ENCODE measurements at regions not wholly inside any gene's neighbourhood (a gene's known extent, or its start where the extent isn't known, plus 50 kb on each side); places are given as distances from the start of the nearest gene placed in this dataset.

- Mint-ChIP-seq H3K27me3 (ENCODE audit: low read depth) (peaks cover 4% of the 10 kb centered on the region), H3K36me3 (ENCODE audit: low read depth) (no peaks in the 10 kb centered on the region), H3K4me3 (no peak overlapping the region), H3K27ac (no peak overlapping the region), H3K9me3 (no peaks in the 10 kb centered on the region), H3K4me1 (ENCODE audit: low read depth) (no peaks in the 10 kb centered on the region)
- CTCF ChIA-PET = interaction anchor here (0.6 kb wide), 1 partner anchor 53 kb away, joined by 3 read pairs; no protein-coding TSS in a partner anchor
- intact Hi-C loops (cut with micrococcal nuclease) = no loop called here
- DNase-seq = no peak
These were observed 105.9 kb downstream of the ANKRD7 start for GRCh38 chr7:118330388-118330787.

DNA sequence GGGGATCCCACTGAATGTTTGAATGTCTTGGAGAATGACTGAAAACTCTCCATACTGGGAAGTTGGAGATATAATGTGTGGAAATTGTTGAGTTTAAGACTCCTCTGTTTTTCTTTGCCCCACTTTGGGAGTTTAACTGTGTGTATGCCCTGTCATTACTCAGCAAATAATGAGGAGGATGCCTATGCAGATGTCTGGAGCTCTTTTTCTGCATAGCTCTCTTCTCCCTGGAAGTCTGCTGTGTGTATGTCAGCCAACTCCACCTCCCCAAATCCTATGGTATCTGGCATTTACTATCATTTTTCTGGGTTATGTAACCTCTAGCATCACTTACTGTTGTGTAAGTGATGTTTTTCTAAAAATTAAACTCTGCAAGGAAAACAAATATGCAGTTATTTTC, 122.2 kb downstream of the ANKRD7 start:
- Mint-ChIP-seq H3K9me3 (peaks cover 6% of the 10 kb centered on the region), H3K4me1 (ENCODE audit: low read depth) (no peaks in the 10 kb centered on the region), H3K27ac (no peak overlapping the region), H3K27me3 (ENCODE audit: low read depth) (peaks cover 7% of the 10 kb centered on the region), H3K36me3 (ENCODE audit: low read depth) (no peaks in the 10 kb centered on the region), H3K4me3 (no peak overlapping the region)
- intact Hi-C loops (cut with micrococcal nuclease) = no loop called here
- no peak for DNase-seq
- CTCF ChIA-PET = no interaction called here

- Mint-ChIP-seq H3K4me1 (ENCODE audit: low read depth) (no peaks in the 10 kb centered on the region), H3K4me3 (no peak overlapping the region), H3K36me3 (ENCODE audit: low read depth) (no peaks in the 10 kb centered on the region), H3K9me3 (peaks cover 6% of the 10 kb centered on the region), H3K27ac (no peak overlapping the region), H3K27me3 (ENCODE audit: low read depth) (peaks cover 7% of the 10 kb centered on the region)
- intact Hi-C loops (cut with micrococcal nuclease) = loop anchor here (10.0 kb wide), 1 partner anchor 825 kb away; no protein-coding TSS in a partner anchor
- CTCF ChIA-PET = no interaction called here
- DNase-seq = no peak
These were observed 125.1 kb downstream of the ANKRD7 start for GRCh38 chr7:118349604-118350003.

- CTCF ChIA-PET = no interaction called here
- intact Hi-C loops (cut with micrococcal nuclease) = loop anchor here (10.0 kb wide), 1 partner anchor 825 kb away; no protein-coding TSS in a partner anchor
- no peak for DNase-seq
- Mint-ChIP-seq H3K4me1 (ENCODE audit: low read depth) (no peaks in the 10 kb centered on the region), H3K27me3 (ENCODE audit: low read depth) (peaks cover 7% of the 10 kb centered on the region), H3K9me3 (peaks cover 6% of the 10 kb centered on the region), H3K27ac (no peak overlapping the region), H3K4me3 (no peak overlapping the region), H3K36me3 (ENCODE audit: low read depth) (no peaks in the 10 kb centered on the region)
These were observed 125.8 kb downstream of the ANKRD7 start for GRCh38 chr7:118350260-118350659.

- H3K9me3 Mint-ChIP-seq = peaks cover 6% of the 10 kb centered on the region
- H3K4me3 Mint-ChIP-seq = no peak overlapping the region
- H3K4me1 Mint-ChIP-seq (ENCODE audit: low read depth) = no peaks in the 10 kb centered on the region
- H3K27ac Mint-ChIP-seq = no peak overlapping the region
- no peaks in the 10 kb centered on the region for H3K36me3 Mint-ChIP-seq (ENCODE audit: low read depth)
- intact Hi-C loops (cut with micrococcal nuclease) = loop anchor here (1.0 to 10.0 kb wide), 2 partner anchors 822 to 845 kb away; no protein-coding TSS in a partner anchor
- CTCF ChIA-PET = no interaction called here
- no peak for DNase-seq
- peaks cover 7% of the 10 kb centered on the region for H3K27me3 Mint-ChIP-seq (ENCODE audit: low read depth)
These were observed 128.5 kb downstream of the ANKRD7 start for GRCh38 chr7:118352867-118353453.

GRCh38 chr7:118366363-118366762, 141.9 kb downstream of the ANKRD7 start:
- Mint-ChIP-seq H3K9me3 (peaks cover 3% of the 10 kb centered on the region), H3K27ac (no peak overlapping the region), H3K4me3 (no peak overlapping the region), H3K4me1 (ENCODE audit: low read depth) (no peaks in the 10 kb centered on the region), H3K27me3 (ENCODE audit: low read depth) (no peaks in the 10 kb centered on the region), H3K36me3 (ENCODE audit: low read depth) (no peaks in the 10 kb centered on the region)
- DNase-seq = no peak
- intact Hi-C loops (cut with micrococcal nuclease) = no loop called here
- CTCF ChIA-PET = no interaction called here

DNA sequence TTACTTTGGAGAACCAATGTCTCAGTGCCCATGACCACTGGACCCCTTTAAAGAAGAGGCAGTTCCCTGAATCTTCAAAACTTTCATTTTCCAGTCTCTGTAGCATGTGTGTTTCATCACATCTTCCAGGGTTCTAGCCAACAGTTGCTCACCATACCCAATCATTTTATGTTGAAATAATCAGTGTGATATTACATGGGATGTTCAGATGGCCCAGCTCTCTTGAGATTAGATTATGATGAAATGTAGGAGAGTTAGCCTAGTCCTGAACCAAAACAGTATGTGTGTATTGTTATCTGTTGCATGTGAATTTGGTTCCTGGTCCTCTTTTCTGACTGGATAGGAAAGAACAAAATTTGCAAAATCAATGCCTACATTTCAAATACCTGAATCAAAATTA, 144.5 kb downstream of the ANKRD7 start:
- H3K4me3 Mint-ChIP-seq = no peak overlapping the region
- no peak for DNase-seq
- no peaks in the 10 kb centered on the region for H3K27me3 Mint-ChIP-seq (ENCODE audit: low read depth)
- no peak overlapping the region for H3K27ac Mint-ChIP-seq
- peaks cover 1% of the 10 kb centered on the region for H3K9me3 Mint-ChIP-seq
- CTCF ChIA-PET = no interaction called here
- no peaks in the 10 kb centered on the region for H3K4me1 Mint-ChIP-seq (ENCODE audit: low read depth)
- intact Hi-C loops (cut with micrococcal nuclease) = no loop called here
- H3K36me3 Mint-ChIP-seq (ENCODE audit: low read depth) = no peaks in the 10 kb centered on the region

GRCh38 chr7:118369987-118370386, 145.5 kb downstream of the ANKRD7 start:
- CTCF ChIA-PET = no interaction called here
- no peaks in the 10 kb centered on the region for H3K36me3 Mint-ChIP-seq (ENCODE audit: low read depth)
- DNase-seq = no peak
- no peak overlapping the region for H3K27ac Mint-ChIP-seq
- peaks cover 1% of the 10 kb centered on the region for H3K9me3 Mint-ChIP-seq
- no peaks in the 10 kb centered on the region for H3K27me3 Mint-ChIP-seq (ENCODE audit: low read depth)
- no peaks in the 10 kb centered on the region for H3K4me1 Mint-ChIP-seq (ENCODE audit: low read depth)
- intact Hi-C loops (cut with micrococcal nuclease) = no loop called here
- no peak overlapping the region for H3K4me3 Mint-ChIP-seq

GRCh38 chr7:118372530-118372929, 148.0 kb downstream of the ANKRD7 start:
- H3K9me3 Mint-ChIP-seq = peaks cover 1% of the 10 kb centered on the region
- no peaks in the 10 kb centered on the region for H3K4me1 Mint-ChIP-seq (ENCODE audit: low read depth)
- H3K27ac Mint-ChIP-seq = no peak overlapping the region
- H3K4me3 Mint-ChIP-seq = no peak overlapping the region
- no peaks in the 10 kb centered on the region for H3K36me3 Mint-ChIP-seq (ENCODE audit: low read depth)
- CTCF ChIA-PET = no interaction called here
- no peaks in the 10 kb centered on the region for H3K27me3 Mint-ChIP-seq (ENCODE audit: low read depth)
- no peak for DNase-seq
- intact Hi-C loops (cut with micrococcal nuclease) = no loop called here

DNA sequence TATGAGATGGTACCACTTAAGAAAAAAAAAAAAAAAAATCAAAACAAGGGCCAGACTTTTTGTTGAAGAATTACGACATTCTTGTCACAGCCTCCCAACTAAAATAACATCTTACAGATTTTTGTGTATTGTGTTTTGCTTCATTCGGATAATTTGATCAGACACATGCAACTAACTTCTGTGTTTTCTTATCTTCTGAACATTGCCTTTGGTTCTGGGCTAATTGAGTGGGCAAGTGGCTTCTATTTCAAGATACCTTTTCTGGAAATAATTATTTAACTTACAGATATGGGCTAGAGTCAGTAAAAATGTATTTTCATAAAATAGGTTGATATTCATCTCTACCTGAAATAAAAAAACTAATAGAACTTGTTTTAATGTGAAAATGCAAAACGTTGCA, 165.1 kb downstream of the ANKRD7 start:
- H3K4me1 Mint-ChIP-seq (ENCODE audit: low read depth) = no peaks in the 10 kb centered on the region
- H3K27me3 Mint-ChIP-seq (ENCODE audit: low read depth) = no peaks in the 10 kb centered on the region
- no peak for DNase-seq
- no peak overlapping the region for H3K27ac Mint-ChIP-seq
- CTCF ChIA-PET = no interaction called here
- H3K9me3 Mint-ChIP-seq = no peaks in the 10 kb centered on the region
- H3K36me3 Mint-ChIP-seq (ENCODE audit: low read depth) = no peaks in the 10 kb centered on the region
- intact Hi-C loops (cut with micrococcal nuclease) = no loop called here
- no peak overlapping the region for H3K4me3 Mint-ChIP-seq

GRCh38 chr7:118404211-118404610, 179.7 kb downstream of the ANKRD7 start:
- peaks cover 3% of the 10 kb centered on the region for H3K9me3 Mint-ChIP-seq
- H3K27me3 Mint-ChIP-seq (ENCODE audit: low read depth) = no peaks in the 10 kb centered on the region
- no peaks in the 10 kb centered on the region for H3K36me3 Mint-ChIP-seq (ENCODE audit: low read depth)
- H3K4me1 Mint-ChIP-seq (ENCODE audit: low read depth) = no peaks in the 10 kb centered on the region
- DNase-seq = no peak
- CTCF ChIA-PET = no interaction called here
- intact Hi-C loops (cut with micrococcal nuclease) = no loop called here
- H3K27ac Mint-ChIP-seq = no peak overlapping the region
- no peak overlapping the region for H3K4me3 Mint-ChIP-seq

GRCh38 chr7:118418433-118418832, 193.9 kb downstream of the ANKRD7 start:
- Mint-ChIP-seq H3K36me3 (ENCODE audit: low read depth) (no peaks in the 10 kb centered on the region), H3K27ac (no peak overlapping the region), H3K9me3 (peaks cover 1% of the 10 kb centered on the region), H3K4me1 (ENCODE audit: low read depth) (no peaks in the 10 kb centered on the region), H3K4me3 (no peak overlapping the region), H3K27me3 (ENCODE audit: low read depth) (no peaks in the 10 kb centered on the region)
- intact Hi-C loops (cut with micrococcal nuclease) = no loop called here
- DNase-seq = no peak
- CTCF ChIA-PET = no interaction called here

GRCh38 chr7:118420888-118421287, 196.4 kb downstream of the ANKRD7 start:
- Mint-ChIP-seq H3K4me1 (ENCODE audit: low read depth) (no peaks in the 10 kb centered on the region), H3K27me3 (ENCODE audit: low read depth) (no peaks in the 10 kb centered on the region), H3K36me3 (ENCODE audit: low read depth) (no peaks in the 10 kb centered on the region), H3K4me3 (no peak overlapping the region), H3K27ac (no peak overlapping the region), H3K9me3 (peaks cover 1% of the 10 kb centered on the region)
- CTCF ChIA-PET = no interaction called here
- intact Hi-C loops (cut with micrococcal nuclease) = no loop called here
- no peak for DNase-seq
